ENCODE measurements at regions not wholly inside any gene's neighbourhood (a gene's known extent, or its start where the extent isn't known, plus 50 kb on each side); places are given as distances from the start of the nearest gene placed in this dataset.

DNA sequence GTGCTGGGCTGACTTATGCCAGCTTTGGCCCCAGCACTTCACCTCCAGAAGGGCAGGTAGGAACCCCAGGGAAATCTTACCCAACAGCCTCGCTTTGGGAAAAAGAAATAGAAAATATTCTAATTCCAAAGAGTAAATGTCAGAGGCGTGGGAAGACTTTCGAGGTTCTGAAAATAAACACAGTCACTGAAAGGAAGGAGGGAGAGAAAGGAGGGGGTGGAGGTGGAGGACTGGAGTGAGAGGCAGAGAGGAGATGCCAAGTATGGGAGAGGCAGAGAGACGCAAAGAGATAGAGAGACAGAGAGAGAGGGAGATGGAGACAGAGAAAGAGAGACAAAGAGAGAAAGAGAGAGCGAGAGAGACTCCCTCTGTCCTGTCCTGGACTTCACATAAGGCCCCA, 395.0 kb downstream of the PTPRU start:
- Mint-ChIP-seq H3K4me3 (ENCODE audit: unreplicated experiment) (no peak overlapping the region), H3K27ac (ENCODE audit: unreplicated experiment) (no peak overlapping the region), H3K9me3 (ENCODE audit: unreplicated experiment) (no peaks in the 10 kb centered on the region), H3K27me3 (ENCODE audit: insufficient read depth, unreplicated experiment) (peaks cover 23% of the 10 kb centered on the region), H3K4me1 (ENCODE audit: low read depth, unreplicated experiment) (no peaks in the 10 kb centered on the region), H3K36me3 (ENCODE audit: insufficient read depth, unreplicated experiment) (no peaks in the 10 kb centered on the region)
- intact Hi-C loops (cut with micrococcal nuclease; ENCODE audit: unreplicated experiment) = no loop called here
- TF ChIP-seq, protein P1, sequence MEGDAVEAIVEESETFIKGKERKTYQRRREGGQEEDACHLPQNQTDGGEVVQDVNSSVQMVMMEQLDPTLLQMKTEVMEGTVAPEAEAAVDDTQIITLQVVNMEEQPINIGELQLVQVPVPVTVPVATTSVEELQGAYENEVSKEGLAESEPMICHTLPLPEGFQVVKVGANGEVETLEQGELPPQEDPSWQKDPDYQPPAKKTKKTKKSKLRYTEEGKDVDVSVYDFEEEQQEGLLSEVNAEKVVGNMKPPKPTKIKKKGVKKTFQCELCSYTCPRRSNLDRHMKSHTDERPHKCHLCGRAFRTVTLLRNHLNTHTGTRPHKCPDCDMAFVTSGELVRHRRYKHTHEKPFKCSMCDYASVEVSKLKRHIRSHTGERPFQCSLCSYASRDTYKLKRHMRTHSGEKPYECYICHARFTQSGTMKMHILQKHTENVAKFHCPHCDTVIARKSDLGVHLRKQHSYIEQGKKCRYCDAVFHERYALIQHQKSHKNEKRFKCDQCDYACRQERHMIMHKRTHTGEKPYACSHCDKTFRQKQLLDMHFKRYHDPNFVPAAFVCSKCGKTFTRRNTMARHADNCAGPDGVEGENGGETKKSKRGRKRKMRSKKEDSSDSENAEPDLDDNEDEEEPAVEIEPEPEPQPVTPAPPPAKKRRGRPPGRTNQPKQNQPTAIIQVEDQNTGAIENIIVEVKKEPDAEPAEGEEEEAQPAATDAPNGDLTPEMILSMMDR (IDR thresholded peaks at IDR 0.05; ENCODE audit: insufficient read depth in 1 of 2, low read depth in 1 of 2, low read length in 1 of 2, severe bottlenecking in 1 of 2, unreplicated experiment in 1 of 2) = no peak
- Histone ChIP-seq H3K9me3 (no peaks in the 10 kb centered on the region), H3K4me1 (no peaks in the 10 kb centered on the region), H3K36me3 (ENCODE audit: control insufficient read depth, insufficient read depth, low read length) (no peaks in the 10 kb centered on the region), H3K4me3 (ENCODE audit: low read depth, low read length) (no peak overlapping the region), H3K27me3 (replicated peaks; ENCODE audit: control insufficient read depth, insufficient read depth, low read length) (no peaks in the 10 kb centered on the region)
- CTCF ChIA-PET = no interaction called here
- no TSS peak for BruUV-seq (replicated peaks)
- DNase-seq = no peak
- POLR2A ChIA-PET = no interaction called here

DNA sequence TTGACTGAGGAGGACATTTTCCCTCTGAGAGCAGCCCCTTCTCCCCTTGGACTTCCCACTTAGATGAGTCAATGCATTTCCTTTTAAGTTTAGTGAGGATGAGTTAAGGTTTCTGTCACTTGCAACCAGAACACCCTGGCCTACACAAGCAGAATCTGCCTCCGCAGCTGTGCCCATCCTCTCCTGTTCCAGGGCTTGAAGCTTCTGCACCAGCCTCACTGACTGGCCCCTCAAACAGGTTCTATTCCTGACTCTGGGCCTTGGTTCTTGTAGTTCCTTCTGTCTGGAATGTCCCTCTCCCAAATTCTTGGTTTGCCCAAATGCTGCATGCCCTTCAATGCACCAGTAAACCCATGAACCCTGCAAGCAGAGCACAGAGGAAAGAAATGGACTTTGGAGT, 394.4 kb downstream of the PTPRU start:
- Histone ChIP-seq H3K4me1 (no peaks in the 10 kb centered on the region), H3K36me3 (ENCODE audit: control insufficient read depth, insufficient read depth, low read length) (no peaks in the 10 kb centered on the region), H3K9me3 (no peaks in the 10 kb centered on the region), H3K27me3 (replicated peaks; ENCODE audit: control insufficient read depth, insufficient read depth, low read length) (no peaks in the 10 kb centered on the region), H3K4me3 (ENCODE audit: low read depth, low read length) (no peak overlapping the region)
- Mint-ChIP-seq H3K27ac (ENCODE audit: unreplicated experiment) (no peak overlapping the region), H3K27me3 (ENCODE audit: insufficient read depth, unreplicated experiment) (peaks cover 23% of the 10 kb centered on the region), H3K4me3 (ENCODE audit: unreplicated experiment) (no peak overlapping the region), H3K4me1 (ENCODE audit: low read depth, unreplicated experiment) (no peaks in the 10 kb centered on the region), H3K36me3 (ENCODE audit: insufficient read depth, unreplicated experiment) (no peaks in the 10 kb centered on the region), H3K9me3 (ENCODE audit: unreplicated experiment) (no peaks in the 10 kb centered on the region)
- ChIA-PET POLR2A (no interaction called here), CTCF (no interaction called here)
- TF ChIP-seq, protein P1 (IDR thresholded peaks at IDR 0.05; ENCODE audit: insufficient read depth in 1 of 2, low read depth in 1 of 2, low read length in 1 of 2, severe bottlenecking in 1 of 2, unreplicated experiment in 1 of 2) = no peak
- no TSS peak for BruUV-seq (replicated peaks)
- intact Hi-C loops (cut with micrococcal nuclease; ENCODE audit: unreplicated experiment) = no loop called here
- no peak for DNase-seq

DNA sequence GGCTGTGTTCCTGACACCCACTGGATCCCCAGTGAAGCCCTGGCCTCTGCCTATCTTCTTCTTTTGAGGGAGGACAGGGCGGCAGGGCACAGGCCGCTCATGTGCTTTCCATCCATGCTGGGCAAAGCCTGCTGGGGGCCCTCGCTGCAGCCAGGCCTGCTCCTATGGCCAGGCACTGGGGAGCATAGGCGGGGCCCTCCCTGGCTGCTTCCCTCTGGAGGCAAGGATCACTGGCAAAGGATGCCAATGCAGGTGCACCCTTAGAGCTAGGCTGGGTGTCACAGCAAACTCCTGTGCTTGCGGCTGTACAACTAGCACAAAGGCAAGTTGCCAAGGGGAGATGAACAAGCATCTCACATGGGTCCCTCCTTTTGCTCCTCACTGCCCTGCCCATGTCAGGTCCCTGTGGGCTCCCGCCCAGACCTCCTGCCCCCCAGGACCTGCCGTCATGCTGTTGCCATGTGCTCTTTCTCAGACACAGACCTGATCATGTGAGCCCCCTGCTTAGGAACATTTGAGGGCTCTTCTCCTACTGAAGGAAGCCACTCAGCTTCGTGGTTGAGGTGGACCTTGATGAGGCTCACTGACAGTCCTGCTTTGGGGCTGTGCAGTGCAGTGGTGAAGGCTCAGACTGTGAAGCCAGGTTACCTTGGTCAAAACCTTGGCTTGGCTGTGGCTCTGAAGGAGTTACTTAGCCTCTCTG, 393.6 kb downstream of the PTPRU start:
- Mint-ChIP-seq H3K27ac (ENCODE audit: unreplicated experiment) (no peak overlapping the region), H3K27me3 (ENCODE audit: insufficient read depth, unreplicated experiment) (peaks cover 23% of the 10 kb centered on the region), H3K36me3 (ENCODE audit: insufficient read depth, unreplicated experiment) (no peaks in the 10 kb centered on the region), H3K4me3 (ENCODE audit: unreplicated experiment) (no peak overlapping the region), H3K9me3 (ENCODE audit: unreplicated experiment) (no peaks in the 10 kb centered on the region), H3K4me1 (ENCODE audit: low read depth, unreplicated experiment) (no peaks in the 10 kb centered on the region)
- ChIA-PET POLR2A (no interaction called here), CTCF (no interaction called here)
- no peaks in the 10 kb centered on the region for H3K27me3 ChIP-seq (replicated peaks; ENCODE audit: control insufficient read depth, insufficient read depth, low read length)
- TF ChIP-seq, protein P1 (IDR thresholded peaks at IDR 0.05; ENCODE audit: insufficient read depth in 1 of 2, low read depth in 1 of 2, low read length in 1 of 2, severe bottlenecking in 1 of 2, unreplicated experiment in 1 of 2) = no peak
- no peaks in the 10 kb centered on the region for H3K4me1 ChIP-seq
- no peaks in the 10 kb centered on the region for H3K9me3 ChIP-seq
- DNase-seq = no peak
- no peaks in the 10 kb centered on the region for H3K36me3 ChIP-seq (ENCODE audit: control insufficient read depth, insufficient read depth, low read length)
- no peak overlapping the region for H3K4me3 ChIP-seq (ENCODE audit: low read depth, low read length)
- intact Hi-C loops (cut with micrococcal nuclease; ENCODE audit: unreplicated experiment) = no loop called here
- no TSS peak for BruUV-seq (replicated peaks)
